ENCODE measurements at regions not wholly inside any gene's neighbourhood (a gene's known extent, or its start where the extent isn't known, plus 50 kb on each side); places are given as distances from the start of the nearest gene placed in this dataset.

DNA sequence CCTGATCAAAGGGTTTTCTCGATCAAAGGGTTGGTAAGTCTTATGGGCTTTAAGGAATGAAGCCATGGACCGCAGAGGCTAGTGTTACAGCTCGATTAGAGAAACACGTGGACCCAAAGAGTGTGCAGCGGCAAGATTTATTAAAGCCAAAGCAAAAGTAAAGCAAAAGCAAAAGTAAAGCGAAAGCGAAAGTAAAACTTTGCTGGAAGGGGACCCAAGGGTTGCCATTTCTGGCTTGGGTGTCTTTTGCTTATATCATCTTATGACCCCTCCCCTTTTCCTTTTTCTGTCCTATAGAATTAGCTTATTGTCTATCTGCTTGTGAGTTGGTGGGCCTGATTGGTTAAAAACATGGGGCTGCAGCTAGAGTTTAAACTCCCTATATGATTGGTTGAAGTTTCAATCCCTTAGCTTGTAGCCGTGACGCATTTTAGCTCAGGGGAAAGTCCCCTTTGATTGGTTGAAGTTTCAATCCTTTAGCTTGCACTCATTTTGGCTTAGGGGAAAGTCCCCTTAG is 957.0 kb downstream of the AMY1C start:
- Histone ChIP-seq H2AFZ (ENCODE audit: low read depth, low read length) (no peak overlapping the region), H3K4me3 (replicated peaks in 1 of 3; ENCODE audit: insufficient read depth in 1 of 3, low read depth in 1 of 3, low read length in 3 of 3) (no peak overlapping the region)
- POLR2A ChIA-PET: no interaction called here

DNA sequence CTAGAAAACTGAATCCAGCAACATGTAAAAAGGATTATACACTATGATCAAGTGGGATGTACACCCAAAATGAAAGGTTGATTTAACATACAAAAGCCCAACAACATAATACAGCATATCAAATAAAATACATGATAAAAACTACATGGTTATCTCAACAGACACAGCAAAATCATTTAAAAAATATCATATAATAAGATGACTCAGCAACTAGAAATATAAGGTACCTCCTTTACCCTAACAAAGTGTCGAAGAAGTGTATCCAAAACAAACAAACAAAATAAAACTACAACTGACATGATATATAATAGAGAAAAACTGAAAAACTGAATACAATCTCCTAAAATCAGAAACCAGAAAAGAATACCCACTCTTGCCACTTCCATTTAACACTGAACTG is 969.1 kb downstream of the AMY1C start:
- TF ChIP-seq POLR2AphosphoS5 (IDR thresholded peaks at IDR 0.05; ENCODE audit: insufficient read depth, low read depth, low read length) (no peak), POLR2A (IDR thresholded peaks at IDR 0.05; ENCODE audit: low read depth, low read length) (no peak), GATA2 (IDR thresholded peaks at IDR 0.05; ENCODE audit: insufficient read depth, insufficient read length, low read depth, low read length) (no peak), MYC (IDR thresholded peaks at IDR 0.05; ENCODE audit: low read depth, low read length) (no peak), JUN (IDR thresholded peaks at IDR 0.05; ENCODE audit: borderline replicate concordance, insufficient read depth, insufficient read length, low read depth) (no peak)
- TF ChIP-seq, protein P1, sequence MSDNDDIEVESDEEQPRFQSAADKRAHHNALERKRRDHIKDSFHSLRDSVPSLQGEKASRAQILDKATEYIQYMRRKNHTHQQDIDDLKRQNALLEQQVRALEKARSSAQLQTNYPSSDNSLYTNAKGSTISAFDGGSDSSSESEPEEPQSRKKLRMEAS (IDR thresholded peaks at IDR 0.05; ENCODE audit: insufficient read depth, insufficient read length): no peak
- TF ChIP-seq, protein P2, sequence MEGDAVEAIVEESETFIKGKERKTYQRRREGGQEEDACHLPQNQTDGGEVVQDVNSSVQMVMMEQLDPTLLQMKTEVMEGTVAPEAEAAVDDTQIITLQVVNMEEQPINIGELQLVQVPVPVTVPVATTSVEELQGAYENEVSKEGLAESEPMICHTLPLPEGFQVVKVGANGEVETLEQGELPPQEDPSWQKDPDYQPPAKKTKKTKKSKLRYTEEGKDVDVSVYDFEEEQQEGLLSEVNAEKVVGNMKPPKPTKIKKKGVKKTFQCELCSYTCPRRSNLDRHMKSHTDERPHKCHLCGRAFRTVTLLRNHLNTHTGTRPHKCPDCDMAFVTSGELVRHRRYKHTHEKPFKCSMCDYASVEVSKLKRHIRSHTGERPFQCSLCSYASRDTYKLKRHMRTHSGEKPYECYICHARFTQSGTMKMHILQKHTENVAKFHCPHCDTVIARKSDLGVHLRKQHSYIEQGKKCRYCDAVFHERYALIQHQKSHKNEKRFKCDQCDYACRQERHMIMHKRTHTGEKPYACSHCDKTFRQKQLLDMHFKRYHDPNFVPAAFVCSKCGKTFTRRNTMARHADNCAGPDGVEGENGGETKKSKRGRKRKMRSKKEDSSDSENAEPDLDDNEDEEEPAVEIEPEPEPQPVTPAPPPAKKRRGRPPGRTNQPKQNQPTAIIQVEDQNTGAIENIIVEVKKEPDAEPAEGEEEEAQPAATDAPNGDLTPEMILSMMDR (IDR thresholded peaks at IDR 0.05; ENCODE audit: extremely low read depth in 1 of 2, insufficient read depth in 1 of 2, low read depth in 1 of 2, low read length in 2 of 2): no peak
- H3K9me3 ChIP-seq (replicated peaks; ENCODE audit: control insufficient read depth, insufficient read depth, low read length): no peaks in the 10 kb centered on the region
- H3K4me2 ChIP-seq (ENCODE audit: insufficient read depth, low read length): no peak overlapping the region
- no peak overlapping the region for H2AFZ ChIP-seq (ENCODE audit: low read depth, low read length)
- H4K20me1 ChIP-seq (replicated peaks; ENCODE audit: control insufficient read depth, extremely low read depth, insufficient read depth, low read length): no peaks in the 10 kb centered on the region
- intact Hi-C loops (cut with micrococcal nuclease): no loop called here
- ChIA-PET POLR2A (no interaction called here), CTCF (no interaction called here)
- H3K79me2 ChIP-seq (ENCODE audit: control insufficient read depth, insufficient read depth, low read length): no peaks in the 10 kb centered on the region
- BruUV-seq (replicated peaks): no TSS peak
- dilution Hi-C loops (cut with MboI; ENCODE audit: extremely low pct_ligation_motif_present, low sequenced_read_pairs): no loop called here
- H3K4me1 ChIP-seq (ENCODE audit: control insufficient read depth, extremely low read depth, insufficient read depth, low read length): no peaks in the 10 kb centered on the region
- H3K4me3 ChIP-seq (replicated peaks in 1 of 3; ENCODE audit: insufficient read depth in 1 of 3, low read depth in 1 of 3, low read length in 3 of 3): no peak overlapping the region
- H3K27me3 ChIP-seq (ENCODE audit: control insufficient read depth in 2 of 2, insufficient read depth in 2 of 2, low read length in 2 of 2): no peaks in the 10 kb centered on the region
- no peak overlapping the region for H3K9ac ChIP-seq (replicated peaks; ENCODE audit: extremely low read depth, insufficient read depth, low read length)
- DNase-seq (ENCODE audit: low read depth, low spot score): no peak
- no peaks in the 10 kb centered on the region for H3K9me1 ChIP-seq (replicated peaks; ENCODE audit: control insufficient read depth, extremely low read depth, insufficient read depth, low read length)
- no peaks in the 10 kb centered on the region for H3K36me3 ChIP-seq (ENCODE audit: control insufficient read depth in 2 of 2, extremely low read depth in 1 of 2, insufficient read depth in 2 of 2, low read length in 2 of 2)
- no peak overlapping the region for H3K27ac ChIP-seq (ENCODE audit: insufficient read depth, low read depth, low read length)
- no peak for FAIRE-seq

More for the DNA sequence above, 957.0 kb downstream of the AMY1C start:
- Histone ChIP-seq H3K9ac (replicated peaks; ENCODE audit: extremely low read depth, insufficient read depth, low read length) (no peak overlapping the region), H3K9me1 (replicated peaks; ENCODE audit: control insufficient read depth, extremely low read depth, insufficient read depth, low read length) (no peaks in the 10 kb centered on the region), H3K27ac (ENCODE audit: insufficient read depth, low read depth, low read length) (no peak overlapping the region), H3K9me3 (replicated peaks; ENCODE audit: control insufficient read depth, insufficient read depth, low read length) (no peaks in the 10 kb centered on the region), H3K36me3 (ENCODE audit: control insufficient read depth in 2 of 2, extremely low read depth in 1 of 2, insufficient read depth in 2 of 2, low read length in 2 of 2) (no peaks in the 10 kb centered on the region), H3K79me2 (ENCODE audit: control insufficient read depth, insufficient read depth, low read length) (no peaks in the 10 kb centered on the region), H3K27me3 (ENCODE audit: control insufficient read depth in 2 of 2, insufficient read depth in 2 of 2, low read length in 2 of 2) (no peaks in the 10 kb centered on the region), H3K4me1 (ENCODE audit: control insufficient read depth, extremely low read depth, insufficient read depth, low read length) (no peaks in the 10 kb centered on the region), H3K4me2 (ENCODE audit: insufficient read depth, low read length) (no peak overlapping the region), H4K20me1 (replicated peaks; ENCODE audit: control insufficient read depth, extremely low read depth, insufficient read depth, low read length) (no peaks in the 10 kb centered on the region)
- DNase-seq (ENCODE audit: low read depth, low spot score): no peak
- BruUV-seq (replicated peaks): no TSS peak
- no peak for TF ChIP-seq GATA2 (IDR thresholded peaks at IDR 0.05; ENCODE audit: insufficient read depth, insufficient read length, low read depth, low read length)
- TF ChIP-seq EZH2 (IDR thresholded peaks at IDR 0.05; ENCODE audit: borderline replicate concordance, low read depth, low read length, severe bottlenecking): no peak
- TF ChIP-seq POLR2A (IDR thresholded peaks at IDR 0.05; ENCODE audit: low read depth, low read length): no peak
- TF ChIP-seq JUN (IDR thresholded peaks at IDR 0.05; ENCODE audit: borderline replicate concordance, insufficient read depth, insufficient read length, low read depth): no peak
- TF ChIP-seq, protein P1 (IDR thresholded peaks at IDR 0.05; ENCODE audit: insufficient read depth, insufficient read length): no peak
- CTCF ChIA-PET: no interaction called here
- intact Hi-C loops (cut with micrococcal nuclease): no loop called here
- dilution Hi-C loops (cut with MboI; ENCODE audit: extremely low pct_ligation_motif_present, low sequenced_read_pairs): no loop called here
- no peak for FAIRE-seq

All from endothelial cell of umbilical vein (primary cell).